ENCODE measurements at regions not wholly inside any gene's neighbourhood (a gene's known extent, or its start where the extent isn't known, plus 50 kb on each side); places are given as distances from the start of the nearest gene placed in this dataset.

DNA sequence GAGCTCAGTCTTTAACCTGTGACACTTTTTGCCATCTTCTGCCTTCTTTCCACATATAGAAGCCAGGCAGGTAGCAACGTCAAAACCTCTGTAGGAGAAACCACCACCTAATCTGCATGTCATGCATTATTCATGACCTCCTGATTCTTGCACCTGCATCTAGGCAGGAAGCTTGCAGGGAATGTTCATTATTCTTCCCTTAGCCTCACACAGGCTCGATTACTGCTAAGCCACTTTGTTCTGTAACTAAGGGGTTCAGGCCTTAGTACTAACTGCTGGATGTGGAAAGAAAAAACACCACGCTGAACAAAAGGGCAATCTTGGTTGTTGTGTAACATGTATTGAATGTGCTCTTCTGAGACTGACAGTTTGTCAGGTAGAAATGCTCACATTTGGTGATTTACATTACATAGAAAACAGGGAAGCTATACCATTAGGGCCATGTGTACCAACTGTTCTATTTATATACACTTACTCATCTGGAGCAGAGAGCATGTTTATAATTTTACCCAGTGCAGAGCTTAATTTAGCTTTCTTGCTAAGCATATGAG is 366.9 kb downstream of the KLF12 start:
- no peak for DNase-seq
- no peak overlapping the region for H3K4me3 Mint-ChIP-seq
- H3K27me3 Mint-ChIP-seq (ENCODE audit: low read depth in 3 of 3) = no peaks in the 10 kb centered on the region
- intact Hi-C loops (cut with micrococcal nuclease) = no loop called here
- H3K79me2 ChIP-seq (ENCODE audit: insufficient read depth, low read length) = no peaks in the 10 kb centered on the region
- H3K36me3 Mint-ChIP-seq = no peaks in the 10 kb centered on the region
- H3K27ac ChIP-seq (ENCODE audit: low read depth in 1 of 2, low read length in 2 of 2) = no peak overlapping the region
- H2AFZ ChIP-seq (ENCODE audit: insufficient read depth, low read depth, low read length, poor library complexity, severe bottlenecking) = no peak overlapping the region
- H3K9me3 Mint-ChIP-seq = no peaks in the 10 kb centered on the region
- no CpG with 5 or more reads among the region's 3 CpGs for WGBS (ENCODE audit: insufficient coverage)
- H3K9ac ChIP-seq (ENCODE audit: insufficient read depth, low read length, poor library complexity, severe bottlenecking) = no peak overlapping the region
- peaks cover 19% of the 10 kb centered on the region for H3K4me1 Mint-ChIP-seq
- no peaks in the 10 kb centered on the region for H4K20me1 ChIP-seq (ENCODE audit: insufficient read depth, low read length)
- no peak overlapping the region for H3K4me2 ChIP-seq (replicated peaks; ENCODE audit: extremely low read depth, low read length, poor library complexity, severe bottlenecking)
- H3K4me1 ChIP-seq (ENCODE audit: control insufficient read depth in 1 of 2, insufficient read depth in 2 of 2, low read length in 2 of 2) = peaks cover 11 to 12% of the 10 kb centered on the region in 2 donors
- TF ChIP-seq, protein P1, sequence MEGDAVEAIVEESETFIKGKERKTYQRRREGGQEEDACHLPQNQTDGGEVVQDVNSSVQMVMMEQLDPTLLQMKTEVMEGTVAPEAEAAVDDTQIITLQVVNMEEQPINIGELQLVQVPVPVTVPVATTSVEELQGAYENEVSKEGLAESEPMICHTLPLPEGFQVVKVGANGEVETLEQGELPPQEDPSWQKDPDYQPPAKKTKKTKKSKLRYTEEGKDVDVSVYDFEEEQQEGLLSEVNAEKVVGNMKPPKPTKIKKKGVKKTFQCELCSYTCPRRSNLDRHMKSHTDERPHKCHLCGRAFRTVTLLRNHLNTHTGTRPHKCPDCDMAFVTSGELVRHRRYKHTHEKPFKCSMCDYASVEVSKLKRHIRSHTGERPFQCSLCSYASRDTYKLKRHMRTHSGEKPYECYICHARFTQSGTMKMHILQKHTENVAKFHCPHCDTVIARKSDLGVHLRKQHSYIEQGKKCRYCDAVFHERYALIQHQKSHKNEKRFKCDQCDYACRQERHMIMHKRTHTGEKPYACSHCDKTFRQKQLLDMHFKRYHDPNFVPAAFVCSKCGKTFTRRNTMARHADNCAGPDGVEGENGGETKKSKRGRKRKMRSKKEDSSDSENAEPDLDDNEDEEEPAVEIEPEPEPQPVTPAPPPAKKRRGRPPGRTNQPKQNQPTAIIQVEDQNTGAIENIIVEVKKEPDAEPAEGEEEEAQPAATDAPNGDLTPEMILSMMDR (IDR thresholded peaks at IDR 0.05) = no peak
- no peaks in the 10 kb centered on the region for H3K9me3 ChIP-seq (replicated peaks in 1 of 2; ENCODE audit: control insufficient read depth in 1 of 2, insufficient read depth in 1 of 2, low read length in 2 of 2)
- no peaks in the 10 kb centered on the region for H3K36me3 ChIP-seq (replicated peaks in 1 of 2; ENCODE audit: control insufficient read depth in 1 of 2, insufficient read depth in 2 of 2, low read length in 2 of 2)
- peak overlapping the region in 2 of 7 donors; percentile 7 to 27 for H3K27ac Mint-ChIP-seq
- no peak overlapping the region for H3K4me3 ChIP-seq (replicated peaks in 1 of 3; ENCODE audit: low read depth in 2 of 3, low read length in 3 of 3)
- H3K27me3 ChIP-seq (ENCODE audit: control insufficient read depth in 2 of 2, insufficient read depth in 2 of 2, low read length in 2 of 2) = no peaks in the 10 kb centered on the region

DNA sequence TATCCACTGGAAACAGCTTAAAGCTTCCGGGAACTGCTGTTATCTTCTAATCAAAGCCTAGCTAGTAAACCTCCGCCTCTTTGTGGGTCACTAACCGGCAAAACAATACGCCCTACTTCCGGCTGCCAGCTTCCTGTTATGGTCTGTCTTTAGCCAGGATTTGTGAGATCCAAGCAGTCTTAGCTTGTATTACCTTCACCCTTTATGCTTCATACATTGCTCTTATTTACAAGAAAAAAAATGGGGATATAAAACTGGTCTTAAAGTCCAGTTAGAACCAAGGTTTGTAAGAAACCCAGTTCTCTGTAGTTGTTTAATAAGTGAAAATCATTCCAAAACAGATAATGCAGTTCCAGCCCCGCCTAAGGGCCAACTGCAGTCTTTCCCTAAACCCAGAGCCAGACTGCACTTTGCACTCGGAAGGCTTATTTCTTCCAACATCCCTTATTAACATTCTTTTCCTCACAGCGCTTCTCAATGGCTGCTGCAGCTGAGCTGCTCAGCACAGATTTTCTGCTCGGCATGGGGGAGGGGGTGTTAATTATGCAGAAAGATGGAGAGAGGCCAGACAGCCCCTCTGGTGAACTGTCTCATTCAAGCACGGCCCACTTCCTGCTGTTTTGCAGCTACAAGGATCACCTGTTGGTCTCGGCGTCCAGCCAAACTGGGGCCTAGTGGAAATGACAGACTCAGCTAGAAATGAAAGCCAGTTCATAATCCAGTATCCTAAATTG is 368.4 kb downstream of the KLF12 start:
- H3K4me1 Mint-ChIP-seq = peaks cover 19% of the 10 kb centered on the region
- no peaks in the 10 kb centered on the region for H3K9me3 Mint-ChIP-seq
- Histone ChIP-seq H2AFZ (ENCODE audit: insufficient read depth, low read depth, low read length, poor library complexity, severe bottlenecking) (peak overlapping the region; percentile 71), H3K36me3 (replicated peaks in 1 of 2; ENCODE audit: control insufficient read depth in 1 of 2, insufficient read depth in 2 of 2, low read length in 2 of 2) (no peaks in the 10 kb centered on the region), H3K27me3 (ENCODE audit: control insufficient read depth in 2 of 2, insufficient read depth in 2 of 2, low read length in 2 of 2) (no peaks in the 10 kb centered on the region), H3K79me2 (ENCODE audit: insufficient read depth, low read length) (no peaks in the 10 kb centered on the region), H3K27ac (ENCODE audit: low read depth in 1 of 2, low read length in 2 of 2) (peak overlapping the region in 1 of 2 donors; percentile 26), H4K20me1 (ENCODE audit: insufficient read depth, low read length) (no peaks in the 10 kb centered on the region), H3K4me3 (replicated peaks in 1 of 3; ENCODE audit: low read depth in 2 of 3, low read length in 3 of 3) (peak overlapping the region; percentile 11 to 53 (median 16)), H3K9me3 (replicated peaks in 1 of 2; ENCODE audit: control insufficient read depth in 1 of 2, insufficient read depth in 1 of 2, low read length in 2 of 2) (no peaks in the 10 kb centered on the region), H3K9ac (ENCODE audit: insufficient read depth, low read length, poor library complexity, severe bottlenecking) (no peak overlapping the region), H3K4me2 (replicated peaks; ENCODE audit: extremely low read depth, low read length, poor library complexity, severe bottlenecking) (peak overlapping the region; percentile 62), H3K4me1 (ENCODE audit: control insufficient read depth in 1 of 2, insufficient read depth in 2 of 2, low read length in 2 of 2) (peaks cover 11 to 12% of the 10 kb centered on the region in 2 donors)
- peak overlapping the region; percentile 71 to 79 for H3K4me3 Mint-ChIP-seq
- 10% methylated on average over 3 of the region's 12 CpGs for WGBS (ENCODE audit: insufficient coverage)
- TF ChIP-seq, protein P1 (IDR thresholded peaks at IDR 0.05) = no peak
- intact Hi-C loops (cut with micrococcal nuclease) = no loop called here
- peak overlapping the region in 4 of 7 donors; percentile 16 to 55 (median 36) for H3K27ac Mint-ChIP-seq
- H3K36me3 Mint-ChIP-seq = no peaks in the 10 kb centered on the region
- peak in 2 of 3 donors; percentile 2 to 5 for DNase-seq
- H3K27me3 Mint-ChIP-seq (ENCODE audit: low read depth in 3 of 3) = no peaks in the 10 kb centered on the region

All from CD14-positive monocyte (primary cell).